Stimulated activated CD4-positive, alpha-beta T cell treated with anti-CD3 and anti-CD28 coated beads, Interleukin-2, amount 100 ng/mL, for 48 hours (primary cell): ENCODE measurements at regions not wholly inside any gene's neighbourhood (a gene's known extent, or its start where the extent isn't known, plus 50 kb on each side); places are given as distances from the start of the nearest gene placed in this dataset.
A peak's percentile ranks its signal among the peaks of the same experiment; 100 is the strongest.

Experiments
- DNase-seq, 2 donors: peaks; one replicate each; pipeline ENCODE4 v3.0.0-alpha.2; 2020

- no peak for DNase-seq
Observed at GRCh38 chr6:46072866-46073265, 56.9 kb upstream of the ENPP4 start.

- peak in 1 of 2 donors; percentile 16 for DNase-seq
Observed at GRCh38 chr6:46078294-46078693, 51.5 kb upstream of the ENPP4 start.

GRCh38 chr6:46079061-46079460, 50.7 kb upstream of the ENPP4 start:
- DNase-seq, result no peak
